Panc1 (cell line): ENCODE measurements at regions not wholly inside any gene's neighbourhood (a gene's known extent, or its start where the extent isn't known, plus 50 kb on each side); places are given as distances from the start of the nearest gene placed in this dataset.

Source experiments
- ATAC-seq: fragments of 200-7000 bp; cut with Tn5 transposase; 2 replicates; pipeline ENCODE4 v1.9.1; 2020; ENCODE audit warnings: mild to moderate bottlenecking, moderate library complexity
- BruUV-seq: library from RNA; stranded (reverse); fragments of 400-500 nt; replicated peaks from 2 replicates; lab custom pipeline; 2021; lab: Mats Ljungman, UMichigan
- CTCF ChIA-PET: fragments of 300-600 bp; sonication (Branson Sonifier 250); formaldehyde crosslinking; loops from one replicate; lab custom pipeline; 2022; ENCODE audit warnings: antibody characterized with exemption; lab: Charles Lee
- POLR2A ChIA-PET: fragments of 300-600 bp; sonication (Branson Sonifier 250); formaldehyde crosslinking; loops from one replicate; lab custom pipeline; 2022; ENCODE audit warnings: antibody characterized with exemption; lab: Charles Lee
- DNase-seq: peaks from one replicate; pipeline ENCODE4 v3.0.0-alpha.2; 2010; ENCODE audit warnings: low read depth, low spot score
- H3K27ac ChIP-seq: 2 replicates; pipeline ENCODE4 v1.5.1; 2011; ENCODE audit warnings: mild to moderate bottlenecking, low read length, inconsistent platforms
- H3K27me3 ChIP-seq: fragments of 200-500 bp; sonication (Bioruptor generic); 2 replicates; pipeline ENCODE4 v1.6.0; 2014; ENCODE audit warnings: low read length, inconsistent platforms; ENCODE audit not compliant: control insufficient read depth, insufficient read depth
- H3K36me3 ChIP-seq: fragments of 200-500 bp; sonication (Bioruptor generic); 2 replicates; pipeline ENCODE4 v1.5.1; 2014; ENCODE audit warnings: inconsistent platforms, mild to moderate bottlenecking, low read length, moderate library complexity; ENCODE audit not compliant: control insufficient read depth, insufficient read depth
- H3K4me1 ChIP-seq: 2 replicates; pipeline ENCODE4 v1.5.1; 2011; ENCODE audit warnings: inconsistent platforms, mild to moderate bottlenecking, low read length, moderate library complexity; ENCODE audit not compliant: control insufficient read depth, insufficient read depth
- H3K4me3 ChIP-seq, 2 experiments: 2 replicates each; pipeline ENCODE4 v1.5.1; 2011 to 2012; ENCODE audit warnings: low read depth in 2 of 2, low read length in 2 of 2, mild to moderate bottlenecking in 2 of 2, inconsistent platforms in 1 of 2, moderate library complexity in 1 of 2
- H3K9me3 ChIP-seq: fragments of 200-500 bp; sonication (Bioruptor generic); 2 replicates; pipeline ENCODE4 v1.5.1; 2014; ENCODE audit warnings: low read depth, mild to moderate bottlenecking, inconsistent platforms, low read length, moderate library complexity; ENCODE audit not compliant: control insufficient read depth, insufficient read depth
- CTCF ChIP-seq: fragments of 450-650 bp; IDR thresholded peaks from 2 replicates; pipeline ENCODE4 v1.5.1; 2017; ENCODE audit warnings: mild to moderate bottlenecking
- POLR2AphosphoS5 ChIP-seq: IDR thresholded peaks from 2 replicates; pipeline ENCODE4 v1.6.1; 2012; ENCODE audit warnings: mild to moderate bottlenecking, low read depth, low read length, moderate library complexity
- REST ChIP-seq, 2 experiments: IDR thresholded peaks; 2 replicates each; pipeline ENCODE4 v1.6.1; 2011 to 2012; ENCODE audit warnings: low read depth in 2 of 2, control low read depth in 1 of 2, low read length in 1 of 2, mild to moderate bottlenecking in 1 of 2, moderate library complexity in 1 of 2; ENCODE audit not compliant: insufficient read depth in 1 of 2
- SIN3A ChIP-seq: IDR thresholded peaks from 2 replicates; pipeline ENCODE4 v1.6.1; 2012; ENCODE audit warnings: low read depth, mild to moderate bottlenecking, low read length, moderate library complexity, borderline replicate concordance; ENCODE audit not compliant: insufficient read depth
- TCF7L2 ChIP-seq: IDR thresholded peaks from 2 replicates; pipeline ENCODE4 v1.6.1; 2011; ENCODE audit warnings: mild to moderate bottlenecking, low read depth, low read length, inconsistent platforms
- in situ Hi-C: cut with HindIII; loops from 2 replicates; pipeline ENCODE4 v1.10.0; 2016; ENCODE audit warnings: low sequenced_read_pairs, low pct_unique_long_range_greater_than_20kb
- intact Hi-C: fragments of 100-400 bp; cut with micrococcal nuclease; formaldehyde crosslinking; loops from one replicate; pipeline ENCODE4 v1.10.0; 2022; ENCODE audit not compliant: unreplicated experiment

DNA sequence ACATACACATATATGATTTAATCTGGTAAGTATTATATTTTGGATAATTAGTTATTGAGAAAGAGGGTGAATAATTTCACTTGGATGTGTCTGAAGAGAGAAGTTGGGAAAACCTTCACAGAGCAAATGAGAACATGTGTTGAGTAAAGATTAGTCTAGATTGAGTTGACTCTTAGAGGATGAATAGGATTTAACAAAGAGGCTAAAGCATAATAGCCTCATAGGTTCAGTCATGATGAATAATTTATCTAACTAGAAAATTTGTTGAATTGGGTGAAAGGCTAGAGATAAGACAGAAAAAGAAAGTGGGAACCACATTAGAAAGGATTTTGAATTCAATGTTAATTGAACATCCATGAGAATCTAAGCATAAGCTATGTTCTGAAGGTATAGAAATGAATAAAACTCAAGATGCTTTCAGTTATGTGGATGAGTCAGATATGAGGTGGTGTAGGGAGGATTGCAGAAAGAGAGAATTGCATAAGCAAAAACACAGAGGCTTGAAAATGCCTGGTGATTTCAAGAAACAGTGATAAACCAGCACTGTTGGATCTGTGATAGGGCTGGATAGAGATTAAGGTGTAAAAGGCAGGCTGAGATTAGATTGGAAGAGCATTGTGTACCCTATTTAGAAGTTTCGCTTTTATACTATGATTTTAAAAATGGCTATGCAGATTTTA is 207.6 kb upstream of the NR3C2 start:
- no peak for DNase-seq
- ChIA-PET CTCF (no interaction called here), POLR2A (no interaction called here)
- Histone ChIP-seq H3K27ac (no peak overlapping the region), H3K9me3 (no peaks in the 10 kb centered on the region), H3K4me1 (no peaks in the 10 kb centered on the region), H3K4me3 (no peak overlapping the region), H3K36me3 (no peaks in the 10 kb centered on the region), H3K27me3 (no peaks in the 10 kb centered on the region)
- no peak for TF ChIP-seq POLR2AphosphoS5
- TF ChIP-seq CTCF: no peak
- no peak for TF ChIP-seq SIN3A
- TF ChIP-seq TCF7L2: no peak
- no peak for TF ChIP-seq REST (IDR thresholded peaks at IDR 0.05; ENCODE audit: insufficient read depth in 1 of 2, low read depth in 2 of 2, low read length in 1 of 2)
- no peak for ATAC-seq
- in situ Hi-C loops: no loop called here
- no TSS peak for BruUV-seq
- intact Hi-C loops: no loop called here

DNA sequence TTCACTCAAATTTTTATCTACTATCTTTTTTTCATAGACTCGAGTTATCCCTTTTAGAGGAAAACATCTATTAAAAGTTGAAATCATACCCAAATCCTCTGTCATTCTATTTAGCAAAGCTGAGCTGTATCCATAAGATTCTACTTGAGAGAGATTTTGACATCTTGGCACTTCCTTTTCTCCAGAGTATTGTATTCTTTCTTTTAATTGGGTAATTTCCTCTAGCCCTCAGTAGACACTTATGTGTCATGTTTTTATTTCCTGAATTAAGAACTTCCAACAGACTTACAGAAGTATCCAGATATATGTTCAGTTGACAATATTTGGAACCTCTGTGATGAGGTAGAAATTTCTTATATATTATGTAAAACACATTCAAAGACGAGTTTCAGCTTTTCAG is 201.6 kb upstream of the NR3C2 start:
- no peak overlapping the region for H3K4me3 ChIP-seq
- in situ Hi-C loops: no loop called here
- no TSS peak for BruUV-seq
- no peaks in the 10 kb centered on the region for H3K9me3 ChIP-seq
- no peaks in the 10 kb centered on the region for H3K36me3 ChIP-seq
- H3K27me3 ChIP-seq: no peaks in the 10 kb centered on the region
- CTCF ChIA-PET: no interaction called here
- DNase-seq (no peak), ATAC-seq (no peak)
- TF ChIP-seq TCF7L2 (no peak), REST (IDR thresholded peaks at IDR 0.05; ENCODE audit: insufficient read depth in 1 of 2, low read depth in 2 of 2, low read length in 1 of 2) (no peak), SIN3A (no peak)
- H3K4me1 ChIP-seq: no peaks in the 10 kb centered on the region
- no peak overlapping the region for H3K27ac ChIP-seq
- intact Hi-C loops: no loop called here
- POLR2A ChIA-PET: no interaction called here
